ENCODE measurements at regions not wholly inside any gene's neighbourhood (a gene's known extent, or its start where the extent isn't known, plus 50 kb on each side); places are given as distances from the start of the nearest gene placed in this dataset.

GRCh38 chr3:148344521-148344920 is 353.2 kb upstream of the AGTR1 start:
- Histone ChIP-seq H3K4me1 (ENCODE audit: control insufficient read depth, insufficient read depth, low read length) (no peaks in the 10 kb centered on the region), H3K27me3 (replicated peaks in 1 of 2; ENCODE audit: control insufficient read depth in 2 of 2, insufficient read depth in 2 of 2, low read length in 1 of 2) (no peaks in the 10 kb centered on the region), H4K20me1 (ENCODE audit: control insufficient read depth, insufficient read depth) (no peaks in the 10 kb centered on the region), H3K27ac (ENCODE audit: control insufficient read depth, insufficient read depth) (no peak overlapping the region), H3K79me2 (ENCODE audit: control insufficient read depth, insufficient read depth, low read length) (no peaks in the 10 kb centered on the region), H2AFZ (ENCODE audit: control insufficient read depth, low read depth, low read length) (no peak overlapping the region), H3K36me3 (ENCODE audit: control insufficient read depth in 2 of 2, insufficient read depth in 2 of 2, low read length in 1 of 2) (no peaks in the 10 kb centered on the region), H3K9me3 (replicated peaks; ENCODE audit: control insufficient read depth, insufficient read depth, low read length) (no peaks in the 10 kb centered on the region; the same call in 1 of the 3 replicates), H3K4me3 (no peak overlapping the region), H3K4me2 (ENCODE audit: control insufficient read depth, insufficient read depth) (no peak overlapping the region), H3K9ac (ENCODE audit: control insufficient read depth, insufficient read depth, low read length) (no peak overlapping the region)
- no TSS peak for BruUV-seq (replicated peaks)
- RAD21 ChIA-PET (ENCODE audit: unreplicated experiment), result no interaction called here
- in situ Hi-C loops (cut with MboI), result no loop called here
- WGBS (ENCODE audit: insufficient coverage, insufficient replicate concordance, low lambda C conversion rate, missing lambda C conversion rate), result 0% methylated on average over 1 of the region's 1 CpG
- CTCF ChIA-PET, result no interaction called here
- intact Hi-C loops (cut with micrococcal nuclease; ENCODE audit: unreplicated experiment), result no loop called here
- POLR2A ChIA-PET, result no interaction called here
- DNase-seq (ENCODE audit: low read depth, low spot score), result no peak
- TF ChIP-seq ZSCAN29 (IDR thresholded peaks at IDR 0.05) (no peak), HDGF (IDR thresholded peaks at IDR 0.05) (no peak), JUNB (IDR thresholded peaks at IDR 0.05) (no peak), ZBTB40 (IDR thresholded peaks at IDR 0.05; ENCODE audit: borderline replicate concordance) (no peak), CUX1 (IDR thresholded peaks at IDR 0.05; ENCODE audit: insufficient replicate concordance, low read depth, low read length) (no peak), IKZF1 (conservative IDR thresholded peaks at IDR 0.05) (no peak), DPF2 (IDR thresholded peaks at IDR 0.05) (no peak), REST (IDR thresholded peaks at IDR 0.05; ENCODE audit: low read depth, low read length) (no peak), MTA2 (IDR thresholded peaks at IDR 0.05; ENCODE audit: low read depth) (no peak), EZH2 (IDR thresholded peaks at IDR 0.05; ENCODE audit: borderline replicate concordance, control insufficient read depth, low read depth, low read length) (no peak), NFYA (IDR thresholded peaks at IDR 0.05; ENCODE audit: borderline replicate concordance, low read depth, low read length) (no peak), ZNF274 (IDR thresholded peaks at IDR 0.05; ENCODE audit: insufficient read depth, insufficient read length) (no peak), TCF7 (IDR thresholded peaks at IDR 0.05; ENCODE audit: borderline replicate concordance) (no peak)
- no peak for ATAC-seq
- SMC1A ChIA-PET (ENCODE audit: uncharacterized antibody, unreplicated experiment), result interaction anchor here (2.4 kb wide), 1 partner anchor 23 kb away, joined by 6 read pairs; no protein-coding TSS in a partner anchor
- no peak for FAIRE-seq
